ENCODE measurements at regions not wholly inside any gene's neighbourhood (a gene's known extent, or its start where the extent isn't known, plus 50 kb on each side); places are given as distances from the start of the nearest gene placed in this dataset.

DNA sequence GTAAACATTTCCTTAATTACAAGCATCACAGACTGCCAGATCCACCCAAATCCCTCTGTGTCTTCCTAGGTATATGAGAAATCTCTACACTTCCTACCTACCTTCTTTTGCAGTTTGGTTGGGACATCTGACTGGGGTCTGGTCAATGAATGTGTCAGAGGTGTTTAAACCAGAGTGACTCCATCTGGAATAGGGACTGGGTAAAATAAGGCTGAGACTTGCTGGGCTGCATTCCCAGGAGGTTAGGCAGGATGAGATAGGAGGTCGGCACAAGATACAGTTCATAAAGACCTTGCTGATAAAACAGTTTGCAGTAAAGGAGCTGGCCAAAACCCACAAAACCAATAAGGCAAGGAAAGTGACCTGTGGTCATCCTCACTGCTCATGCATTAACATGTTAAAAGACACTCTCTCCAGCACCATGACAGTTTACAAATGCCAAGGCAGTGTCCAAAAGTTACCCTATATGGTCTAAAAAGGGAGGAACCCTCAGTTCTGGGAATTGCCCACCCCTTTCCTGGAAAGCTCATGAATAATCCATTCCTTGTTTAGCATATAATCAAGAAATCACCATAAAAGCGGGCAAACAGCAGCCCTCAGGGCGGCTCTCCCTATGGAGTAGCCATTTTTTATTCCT is 87.4 kb upstream of the BACE2 start:
- DNase-seq = no peak
- H3K9ac ChIP-seq = no peak overlapping the region
- ChIA-PET POLR2A (no interaction called here), CTCF (interaction anchor here (0.6 kb wide), 1 partner anchor 9 kb away, joined by 3 read pairs; no protein-coding TSS in a partner anchor)
- H3K36me3 ChIP-seq (replicated peaks in 1 of 2; ENCODE audit: control insufficient read depth in 1 of 2, insufficient read depth in 2 of 2, low read length in 1 of 2) = no peaks in the 10 kb centered on the region
- 25% methylated on average over 3 of the region's 3 CpGs for WGBS (ENCODE audit: low lambda C conversion rate)
- TF ChIP-seq EP300 (IDR thresholded peaks at IDR 0.05; ENCODE audit: borderline replicate concordance in 1 of 2, low read depth in 1 of 2, low read length in 1 of 2) = no peak
- TF ChIP-seq TCF12 (IDR thresholded peaks at IDR 0.05) = no peak
- TF ChIP-seq, protein P1, sequence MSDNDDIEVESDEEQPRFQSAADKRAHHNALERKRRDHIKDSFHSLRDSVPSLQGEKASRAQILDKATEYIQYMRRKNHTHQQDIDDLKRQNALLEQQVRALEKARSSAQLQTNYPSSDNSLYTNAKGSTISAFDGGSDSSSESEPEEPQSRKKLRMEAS (IDR thresholded peaks at IDR 0.05; ENCODE audit: low read depth) = no peak
- no peak for TF ChIP-seq YY1 (IDR thresholded peaks at IDR 0.05; ENCODE audit: low read depth)
- no peak for TF ChIP-seq FOSL2 (IDR thresholded peaks at IDR 0.05; ENCODE audit: borderline replicate concordance, low read depth)
- TF ChIP-seq CHD2 (IDR thresholded peaks at IDR 0.05; ENCODE audit: low read length, partially characterized antibody) = no peak
- TF ChIP-seq, protein P2, sequence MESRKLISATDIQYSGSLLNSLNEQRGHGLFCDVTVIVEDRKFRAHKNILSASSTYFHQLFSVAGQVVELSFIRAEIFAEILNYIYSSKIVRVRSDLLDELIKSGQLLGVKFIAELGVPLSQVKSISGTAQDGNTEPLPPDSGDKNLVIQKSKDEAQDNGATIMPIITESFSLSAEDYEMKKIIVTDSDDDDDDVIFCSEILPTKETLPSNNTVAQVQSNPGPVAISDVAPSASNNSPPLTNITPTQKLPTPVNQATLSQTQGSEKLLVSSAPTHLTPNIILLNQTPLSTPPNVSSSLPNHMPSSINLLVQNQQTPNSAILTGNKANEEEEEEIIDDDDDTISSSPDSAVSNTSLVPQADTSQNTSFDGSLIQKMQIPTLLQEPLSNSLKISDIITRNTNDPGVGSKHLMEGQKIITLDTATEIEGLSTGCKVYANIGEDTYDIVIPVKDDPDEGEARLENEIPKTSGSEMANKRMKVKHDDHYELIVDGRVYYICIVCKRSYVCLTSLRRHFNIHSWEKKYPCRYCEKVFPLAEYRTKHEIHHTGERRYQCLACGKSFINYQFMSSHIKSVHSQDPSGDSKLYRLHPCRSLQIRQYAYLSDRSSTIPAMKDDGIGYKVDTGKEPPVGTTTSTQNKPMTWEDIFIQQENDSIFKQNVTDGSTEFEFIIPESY (IDR thresholded peaks at IDR 0.05; ENCODE audit: borderline replicate concordance, low read depth) = no peak
- TF ChIP-seq RFX5 (IDR thresholded peaks at IDR 0.05; ENCODE audit: low read length) = no peak
- TF ChIP-seq RXRA (IDR thresholded peaks at IDR 0.05; ENCODE audit: borderline replicate concordance, low read depth) = no peak
- no peak for TF ChIP-seq MXI1 (IDR thresholded peaks at IDR 0.05; ENCODE audit: low read depth, low read length)
- no peak for TF ChIP-seq RAD21 (IDR thresholded peaks at IDR 0.05; ENCODE audit: low read length)
- TF ChIP-seq NFIC (IDR thresholded peaks at IDR 0.05; ENCODE audit: borderline replicate concordance) = no peak
- TF ChIP-seq GABPA (IDR thresholded peaks at IDR 0.05; ENCODE audit: low read depth) = no peak
- TF ChIP-seq TEAD4 (IDR thresholded peaks at IDR 0.05; ENCODE audit: borderline replicate concordance, insufficient read depth) = no peak
- TF ChIP-seq SIN3A (IDR thresholded peaks at IDR 0.05; ENCODE audit: borderline replicate concordance, low read depth, low read length) = no peak
- TF ChIP-seq, protein P3, sequence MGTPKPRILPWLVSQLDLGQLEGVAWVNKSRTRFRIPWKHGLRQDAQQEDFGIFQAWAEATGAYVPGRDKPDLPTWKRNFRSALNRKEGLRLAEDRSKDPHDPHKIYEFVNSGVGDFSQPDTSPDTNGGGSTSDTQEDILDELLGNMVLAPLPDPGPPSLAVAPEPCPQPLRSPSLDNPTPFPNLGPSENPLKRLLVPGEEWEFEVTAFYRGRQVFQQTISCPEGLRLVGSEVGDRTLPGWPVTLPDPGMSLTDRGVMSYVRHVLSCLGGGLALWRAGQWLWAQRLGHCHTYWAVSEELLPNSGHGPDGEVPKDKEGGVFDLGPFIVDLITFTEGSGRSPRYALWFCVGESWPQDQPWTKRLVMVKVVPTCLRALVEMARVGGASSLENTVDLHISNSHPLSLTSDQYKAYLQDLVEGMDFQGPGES (IDR thresholded peaks at IDR 0.05; ENCODE audit: low read depth, low read length) = no peak
- TF ChIP-seq, protein P4, sequence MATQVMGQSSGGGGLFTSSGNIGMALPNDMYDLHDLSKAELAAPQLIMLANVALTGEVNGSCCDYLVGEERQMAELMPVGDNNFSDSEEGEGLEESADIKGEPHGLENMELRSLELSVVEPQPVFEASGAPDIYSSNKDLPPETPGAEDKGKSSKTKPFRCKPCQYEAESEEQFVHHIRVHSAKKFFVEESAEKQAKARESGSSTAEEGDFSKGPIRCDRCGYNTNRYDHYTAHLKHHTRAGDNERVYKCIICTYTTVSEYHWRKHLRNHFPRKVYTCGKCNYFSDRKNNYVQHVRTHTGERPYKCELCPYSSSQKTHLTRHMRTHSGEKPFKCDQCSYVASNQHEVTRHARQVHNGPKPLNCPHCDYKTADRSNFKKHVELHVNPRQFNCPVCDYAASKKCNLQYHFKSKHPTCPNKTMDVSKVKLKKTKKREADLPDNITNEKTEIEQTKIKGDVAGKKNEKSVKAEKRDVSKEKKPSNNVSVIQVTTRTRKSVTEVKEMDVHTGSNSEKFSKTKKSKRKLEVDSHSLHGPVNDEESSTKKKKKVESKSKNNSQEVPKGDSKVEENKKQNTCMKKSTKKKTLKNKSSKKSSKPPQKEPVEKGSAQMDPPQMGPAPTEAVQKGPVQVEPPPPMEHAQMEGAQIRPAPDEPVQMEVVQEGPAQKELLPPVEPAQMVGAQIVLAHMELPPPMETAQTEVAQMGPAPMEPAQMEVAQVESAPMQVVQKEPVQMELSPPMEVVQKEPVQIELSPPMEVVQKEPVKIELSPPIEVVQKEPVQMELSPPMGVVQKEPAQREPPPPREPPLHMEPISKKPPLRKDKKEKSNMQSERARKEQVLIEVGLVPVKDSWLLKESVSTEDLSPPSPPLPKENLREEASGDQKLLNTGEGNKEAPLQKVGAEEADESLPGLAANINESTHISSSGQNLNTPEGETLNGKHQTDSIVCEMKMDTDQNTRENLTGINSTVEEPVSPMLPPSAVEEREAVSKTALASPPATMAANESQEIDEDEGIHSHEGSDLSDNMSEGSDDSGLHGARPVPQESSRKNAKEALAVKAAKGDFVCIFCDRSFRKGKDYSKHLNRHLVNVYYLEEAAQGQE (IDR thresholded peaks at IDR 0.05; ENCODE audit: low read depth, low read length) = no peak
- no peak for TF ChIP-seq JUND (IDR thresholded peaks at IDR 0.05)
- no peak for TF ChIP-seq GATA2 (CRISPR knock-in tag; IDR thresholded peaks at IDR 0.05)
- no peak for TF ChIP-seq TAF1 (IDR thresholded peaks at IDR 0.05; ENCODE audit: borderline replicate concordance, low read depth, low read length)
- H4K20me1 ChIP-seq (ENCODE audit: insufficient read depth) = no peaks in the 10 kb centered on the region
- no peaks in the 10 kb centered on the region for H3K27me3 ChIP-seq (ENCODE audit: insufficient read depth)
- H3K79me2 ChIP-seq (ENCODE audit: insufficient read depth) = no peaks in the 10 kb centered on the region
- H2AFZ ChIP-seq (ENCODE audit: low read depth) = no peak overlapping the region
- H3K4me3 ChIP-seq (ENCODE audit: low read depth in 2 of 2, low read length in 1 of 2) = no peak overlapping the region
- H3K9me2 ChIP-seq = no peaks in the 10 kb centered on the region
- H3K4me1 ChIP-seq (ENCODE audit: control insufficient read depth in 1 of 2, insufficient read depth in 2 of 2, low read depth in 1 of 2, low read length in 1 of 2) = no peaks in the 10 kb centered on the region
- H3F3A ChIP-seq (replicated peaks; ENCODE audit: insufficient read depth) = no peaks in the 10 kb centered on the region
- no peak overlapping the region for H3K4me2 ChIP-seq
- H3K27ac ChIP-seq (ENCODE audit: low read depth in 2 of 2, low read length in 1 of 2) = no peak overlapping the region
- no peaks in the 10 kb centered on the region for H3K9me3 ChIP-seq

Measured in SK-N-SH (cell line).